Mesendoderm (in vitro differentiated cells): ENCODE measurements at regions not wholly inside any gene's neighbourhood (a gene's known extent, or its start where the extent isn't known, plus 50 kb on each side); places are given as distances from the start of the nearest gene placed in this dataset.

Experiments
- DNase-seq: peaks from one replicate; pipeline ENCODE4 v3.0.0; 2013
- H2AK5ac ChIP-seq: 2 replicates; pipeline ENCODE4 v1.6.1; 2013; ENCODE audit warnings: low read length, inconsistent platforms
- H2BK120ac ChIP-seq: 2 replicates; pipeline ENCODE4 v1.6.1; 2013; ENCODE audit warnings: low read depth, mild to moderate bottlenecking, low read length, moderate library complexity, mixed read lengths
- H2BK15ac ChIP-seq: replicated peaks from 2 replicates; pipeline ENCODE4 v1.6.1; 2013; ENCODE audit warnings: low read depth, mild to moderate bottlenecking, moderate library complexity
- H2BK5ac ChIP-seq: 2 replicates; pipeline ENCODE4 v1.6.1; 2013; ENCODE audit warnings: low read length, inconsistent platforms
- H3K18ac ChIP-seq: 2 replicates; pipeline ENCODE4 v1.6.1; 2013; ENCODE audit warnings: mild to moderate bottlenecking, low read length, mixed read lengths
- H3K23ac ChIP-seq: one replicate; pipeline ENCODE4 v1.6.1; 2013; ENCODE audit warnings: low read length
- H3K27ac ChIP-seq: 2 replicates; pipeline ENCODE4 v1.5.1; 2013; ENCODE audit warnings: low read depth, mild to moderate bottlenecking, inconsistent platforms, low read length, moderate library complexity
- H3K27me3 ChIP-seq: 2 replicates; pipeline ENCODE4 v1.6.1; 2013; ENCODE audit warnings: low read length, control low read depth, mild to moderate bottlenecking, inconsistent platforms; ENCODE audit not compliant: insufficient read depth, poor library complexity
- H3K36me3 ChIP-seq: 2 replicates; pipeline ENCODE4 v1.6.1; 2013; ENCODE audit warnings: low read length, inconsistent platforms; ENCODE audit not compliant: control insufficient read depth, insufficient read depth
- H3K4ac ChIP-seq: one replicate; pipeline ENCODE4 v1.6.1; 2013; ENCODE audit warnings: low read depth, mild to moderate bottlenecking, low read length, moderate library complexity
- H3K4me1 ChIP-seq: 2 replicates; pipeline ENCODE4 v1.6.1; 2013; ENCODE audit warnings: low read depth, low read length, inconsistent platforms; ENCODE audit not compliant: control insufficient read depth
- H3K4me2 ChIP-seq: 2 replicates; pipeline ENCODE4 v1.6.1; 2013; ENCODE audit warnings: low read length
- H3K4me3 ChIP-seq: 2 replicates; pipeline ENCODE4 v1.5.1; 2013; ENCODE audit warnings: mild to moderate bottlenecking, low read length
- H3K56ac ChIP-seq: one replicate; pipeline ENCODE4 v1.6.1; 2013; ENCODE audit warnings: low read length
- H3K79me1 ChIP-seq: 2 replicates; pipeline ENCODE4 v1.6.1; 2013; ENCODE audit warnings: low read length, inconsistent platforms
- H3K79me2 ChIP-seq: 2 replicates; pipeline ENCODE4 v1.6.1; 2013; ENCODE audit warnings: mild to moderate bottlenecking, low read length; ENCODE audit not compliant: control insufficient read depth, insufficient read depth
- H3K9ac ChIP-seq: 2 replicates; pipeline ENCODE4 v1.6.1; 2013; ENCODE audit warnings: low read length, inconsistent platforms
- H4K5ac ChIP-seq: one replicate; pipeline ENCODE4 v1.6.1; 2013; ENCODE audit warnings: low read length
- H4K8ac ChIP-seq: one replicate; pipeline ENCODE4 v1.6.1; 2013; ENCODE audit warnings: low read depth, mild to moderate bottlenecking, control low read depth, low read length, moderate library complexity
- WGBS: extraction: QIAGEN DNeasy Blood & Tissue Kit; methylation state at CpG from one replicate; pipeline ENCODE4 v1.1.7; 2013; ENCODE audit warnings: low lambda C conversion rate, missing lambda C conversion rate; ENCODE audit not compliant: insufficient coverage; ENCODE audit errors: extremely low coverage; 5-methylcytosine and 5-hydroxymethylcytosine counted together

GRCh38 chr11:79702303-79702702 lies 261.5 kb upstream of the TENM4 start:
- Histone ChIP-seq H4K5ac (no peak overlapping the region), H3K27ac (no peak overlapping the region), H3K4me3 (no peak overlapping the region), H2AK5ac (no peak overlapping the region), H3K79me2 (no peaks in the 10 kb centered on the region), H2BK120ac (no peak overlapping the region), H4K8ac (no peak overlapping the region), H3K36me3 (no peaks in the 10 kb centered on the region), H3K9ac (no peak overlapping the region), H3K4me1 (no peaks in the 10 kb centered on the region), H3K4me2 (no peak overlapping the region), H3K18ac (no peak overlapping the region), H3K4ac (no peak overlapping the region), H3K27me3 (no peaks in the 10 kb centered on the region), H2BK15ac (no peak overlapping the region), H3K56ac (no peak overlapping the region), H2BK5ac (no peak overlapping the region), H3K79me1 (no peaks in the 10 kb centered on the region), H3K23ac (no peak overlapping the region)
- WGBS, result no CpG with 5 or more reads among the region's 3 CpGs
- DNase-seq, result no peak

DNA sequence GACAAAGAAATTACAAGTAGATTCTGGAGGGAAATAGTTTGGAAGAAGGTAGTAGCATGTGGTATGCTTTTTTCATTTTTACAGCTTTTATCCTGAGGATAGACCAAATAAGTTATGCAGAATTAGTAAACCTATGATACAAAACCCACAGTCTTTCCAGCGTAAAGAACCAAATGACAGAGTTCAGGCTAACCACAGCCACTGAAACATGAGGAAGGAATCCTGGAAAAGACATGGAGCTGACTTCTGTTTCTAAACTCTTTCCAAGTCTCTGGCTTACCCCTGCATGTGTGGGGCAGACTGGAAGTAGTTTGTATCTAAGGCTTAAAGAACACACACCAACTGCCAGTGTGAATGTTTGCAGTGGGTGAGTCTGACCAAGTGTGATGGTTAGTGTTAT lies 258.4 kb upstream of the TENM4 start:
- H3K36me3 ChIP-seq, result no peaks in the 10 kb centered on the region
- H3K23ac ChIP-seq, result no peak overlapping the region
- no peak overlapping the region for H4K5ac ChIP-seq
- no peak overlapping the region for H3K4me3 ChIP-seq
- no peak overlapping the region for H4K8ac ChIP-seq
- no peaks in the 10 kb centered on the region for H3K79me1 ChIP-seq
- no peak overlapping the region for H3K27ac ChIP-seq
- WGBS, result no CpG with 5 or more reads among the region's 1 CpG
- H3K4me2 ChIP-seq, result no peak overlapping the region
- no peak overlapping the region for H3K9ac ChIP-seq
- no peaks in the 10 kb centered on the region for H3K79me2 ChIP-seq
- no peak overlapping the region for H3K18ac ChIP-seq
- H3K4me1 ChIP-seq, result no peaks in the 10 kb centered on the region
- DNase-seq, result no peak
- H2BK120ac ChIP-seq, result no peak overlapping the region
- no peaks in the 10 kb centered on the region for H3K27me3 ChIP-seq
- no peak overlapping the region for H2BK5ac ChIP-seq
- no peak overlapping the region for H2BK15ac ChIP-seq
- no peak overlapping the region for H3K4ac ChIP-seq
- H2AK5ac ChIP-seq, result no peak overlapping the region
- H3K56ac ChIP-seq, result no peak overlapping the region

DNA sequence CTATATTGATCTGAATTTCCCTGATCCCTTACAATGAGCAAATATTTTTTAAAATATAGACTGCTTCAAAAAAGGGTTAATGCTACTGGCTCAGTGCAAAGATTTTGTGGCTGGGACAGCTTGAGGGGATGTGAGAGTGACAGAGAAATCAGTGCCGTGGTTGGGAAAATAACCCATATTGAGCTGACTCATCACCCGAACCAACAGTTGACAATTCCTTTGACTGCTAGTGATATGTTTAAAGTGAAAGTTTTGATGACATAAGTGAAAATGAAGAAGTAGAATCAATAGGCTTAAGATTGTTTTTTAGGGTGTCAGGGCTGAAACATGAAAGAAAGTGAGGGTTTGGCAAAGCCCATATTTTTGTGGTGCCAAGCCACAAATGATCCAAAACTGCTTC lies 257.1 kb upstream of the TENM4 start:
- H3K56ac ChIP-seq, result no peak overlapping the region
- no peak overlapping the region for H3K4ac ChIP-seq
- no peak overlapping the region for H3K9ac ChIP-seq
- H3K4me2 ChIP-seq, result no peak overlapping the region
- no peak overlapping the region for H2AK5ac ChIP-seq
- no peaks in the 10 kb centered on the region for H3K36me3 ChIP-seq
- H3K27me3 ChIP-seq, result no peaks in the 10 kb centered on the region
- H2BK5ac ChIP-seq, result no peak overlapping the region
- no peak overlapping the region for H3K4me3 ChIP-seq
- no peak overlapping the region for H3K23ac ChIP-seq
- no peaks in the 10 kb centered on the region for H3K4me1 ChIP-seq
- H3K18ac ChIP-seq, result no peak overlapping the region
- no peaks in the 10 kb centered on the region for H3K79me1 ChIP-seq
- no CpG with 5 or more reads among the region's 2 CpGs for WGBS
- no peak for DNase-seq
- H4K8ac ChIP-seq, result no peak overlapping the region
- no peaks in the 10 kb centered on the region for H3K79me2 ChIP-seq
- H2BK120ac ChIP-seq, result no peak overlapping the region
- no peak overlapping the region for H4K5ac ChIP-seq
- no peak overlapping the region for H3K27ac ChIP-seq
- H2BK15ac ChIP-seq, result no peak overlapping the region

- Histone ChIP-seq H3K56ac (no peak overlapping the region), H2BK5ac (no peak overlapping the region), H3K4ac (no peak overlapping the region), H3K18ac (no peak overlapping the region), H3K27ac (no peak overlapping the region), H4K8ac (no peak overlapping the region), H4K5ac (no peak overlapping the region), H2BK15ac (no peak overlapping the region), H3K4me1 (no peaks in the 10 kb centered on the region), H3K9ac (no peak overlapping the region), H3K79me1 (no peaks in the 10 kb centered on the region), H2BK120ac (no peak overlapping the region), H3K27me3 (no peaks in the 10 kb centered on the region), H3K4me3 (no peak overlapping the region), H3K4me2 (no peak overlapping the region), H3K23ac (no peak overlapping the region), H2AK5ac (no peak overlapping the region), H3K79me2 (no peaks in the 10 kb centered on the region), H3K36me3 (no peaks in the 10 kb centered on the region)
- WGBS, result no CpG with 5 or more reads among the region's 1 CpG
- DNase-seq, result no peak
These were observed 253.5 kb upstream of the TENM4 start for GRCh38 chr11:79694368-79694767.

- no peak overlapping the region for H3K18ac ChIP-seq
- no peak overlapping the region for H2BK120ac ChIP-seq
- WGBS, result no CpG with 5 or more reads among the region's 2 CpGs
- H3K4ac ChIP-seq, result no peak overlapping the region
- no peak overlapping the region for H3K9ac ChIP-seq
- H3K4me1 ChIP-seq, result no peaks in the 10 kb centered on the region
- no peaks in the 10 kb centered on the region for H3K79me2 ChIP-seq
- H3K27ac ChIP-seq, result no peak overlapping the region
- no peak overlapping the region for H2AK5ac ChIP-seq
- H3K4me2 ChIP-seq, result no peak overlapping the region
- DNase-seq, result no peak
- H3K36me3 ChIP-seq, result no peaks in the 10 kb centered on the region
- no peak overlapping the region for H3K23ac ChIP-seq
- H3K79me1 ChIP-seq, result no peaks in the 10 kb centered on the region
- no peak overlapping the region for H4K8ac ChIP-seq
- no peak overlapping the region for H2BK5ac ChIP-seq
- H3K4me3 ChIP-seq, result no peak overlapping the region
- H4K5ac ChIP-seq, result no peak overlapping the region
- no peaks in the 10 kb centered on the region for H3K27me3 ChIP-seq
- no peak overlapping the region for H3K56ac ChIP-seq
- H2BK15ac ChIP-seq, result no peak overlapping the region
These were observed 250.6 kb upstream of the TENM4 start for GRCh38 chr11:79691445-79691844.

DNA sequence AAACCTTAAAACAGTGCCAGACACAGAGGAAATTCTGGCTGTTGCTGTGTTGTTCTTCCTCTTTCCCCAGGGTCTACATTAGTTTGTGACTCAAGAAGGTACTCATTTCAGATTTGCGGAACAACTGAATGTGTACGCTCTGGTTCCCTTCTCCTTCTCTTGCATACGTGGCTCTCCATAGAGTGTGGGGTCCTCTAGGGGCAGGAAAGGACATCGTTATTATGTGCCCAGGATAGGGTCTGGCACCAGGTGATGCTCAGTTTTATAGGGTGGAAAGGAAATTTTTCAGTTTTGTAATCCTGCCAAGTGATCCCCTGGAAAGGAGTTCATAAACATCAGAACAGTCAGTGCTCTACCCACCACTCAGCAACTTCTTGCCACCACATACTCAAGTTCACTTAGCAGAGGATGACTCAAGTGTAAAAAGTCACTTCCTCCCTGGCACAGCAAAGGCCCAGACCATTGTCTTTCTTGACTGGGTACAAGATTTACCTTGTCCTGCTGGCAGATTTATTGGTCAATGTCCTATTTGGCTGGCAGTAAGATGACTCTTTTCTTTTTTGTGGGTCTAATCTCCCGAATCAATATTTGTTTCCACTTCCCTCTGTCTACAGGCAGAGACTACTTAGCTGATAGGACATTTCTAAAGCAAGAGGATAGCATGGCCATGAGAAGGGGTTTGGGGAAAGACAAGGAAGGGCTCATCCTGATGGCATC lies 246.0 kb upstream of the TENM4 start:
- no peak overlapping the region for H2BK120ac ChIP-seq
- no peak overlapping the region for H3K4me3 ChIP-seq
- H3K79me2 ChIP-seq, result no peaks in the 10 kb centered on the region
- WGBS, result no CpG with 5 or more reads among the region's 5 CpGs
- no peak overlapping the region for H3K18ac ChIP-seq
- no peaks in the 10 kb centered on the region for H3K27me3 ChIP-seq
- H3K4me1 ChIP-seq, result no peaks in the 10 kb centered on the region
- H3K4ac ChIP-seq, result no peak overlapping the region
- H2BK15ac ChIP-seq, result no peak overlapping the region
- no peak overlapping the region for H3K9ac ChIP-seq
- H3K56ac ChIP-seq, result no peak overlapping the region
- H3K36me3 ChIP-seq, result no peaks in the 10 kb centered on the region
- no peak overlapping the region for H4K8ac ChIP-seq
- DNase-seq, result no peak
- no peak overlapping the region for H3K4me2 ChIP-seq
- H2BK5ac ChIP-seq, result no peak overlapping the region
- no peak overlapping the region for H4K5ac ChIP-seq
- no peaks in the 10 kb centered on the region for H3K79me1 ChIP-seq
- H3K27ac ChIP-seq, result no peak overlapping the region
- H2AK5ac ChIP-seq, result no peak overlapping the region
- no peak overlapping the region for H3K23ac ChIP-seq
